ENCODE measurements at regions not wholly inside any gene's neighbourhood (a gene's known extent, or its start where the extent isn't known, plus 50 kb on each side); places are given as distances from the start of the nearest gene placed in this dataset.

- DNase-seq (ENCODE audit: low spot score), result no peak
These were observed 107.5 kb upstream of the JUN start for GRCh38 chr1:58891347-58891746.

- no peak for DNase-seq (ENCODE audit: low spot score)
These were observed 109.5 kb upstream of the JUN start for GRCh38 chr1:58893257-58893869.

- no peak for DNase-seq (ENCODE audit: low spot score)
These were observed 111.2 kb upstream of the JUN start for GRCh38 chr1:58895082-58895481.

- DNase-seq (ENCODE audit: low spot score), result peak; percentile 44
These were observed 111.8 kb upstream of the JUN start for GRCh38 chr1:58895559-58896145.

- DNase-seq (ENCODE audit: low spot score), result peak; percentile 69
These were observed 112.7 kb upstream of the JUN start for GRCh38 chr1:58896246-58897183.

GRCh38 chr1:58898739-58899586 is 115.1 kb upstream of the JUN start:
- peak; percentile 54 for DNase-seq (ENCODE audit: low spot score)

GRCh38 chr1:58899587-58900271 is 115.9 kb upstream of the JUN start:
- DNase-seq (ENCODE audit: low spot score), result no peak

GRCh38 chr1:58900396-58900795 is 116.5 kb upstream of the JUN start:
- DNase-seq (ENCODE audit: low spot score), result no peak

GRCh38 chr1:58901008-58901407 is 117.2 kb upstream of the JUN start:
- no peak for DNase-seq (ENCODE audit: low spot score)

- no peak for DNase-seq (ENCODE audit: low spot score)
These were observed 119.1 kb upstream of the JUN start for GRCh38 chr1:58902830-58903513.

GRCh38 chr1:58903514-58904298 is 119.9 kb upstream of the JUN start:
- DNase-seq (ENCODE audit: low spot score), result peak; percentile 87

- DNase-seq (ENCODE audit: low spot score), result no peak
These were observed 120.7 kb upstream of the JUN start for GRCh38 chr1:58904299-58905125.

- no peak for DNase-seq (ENCODE audit: low spot score)
These were observed 121.3 kb upstream of the JUN start for GRCh38 chr1:58905126-58905490.

- DNase-seq (ENCODE audit: low spot score), result no peak
These were observed 121.9 kb upstream of the JUN start for GRCh38 chr1:58905628-58906221.

GRCh38 chr1:58907398-58907797 is 123.6 kb upstream of the JUN start:
- DNase-seq (ENCODE audit: low spot score), result no peak

- DNase-seq (ENCODE audit: low spot score), result no peak
These were observed 125.0 kb upstream of the JUN start for GRCh38 chr1:58908561-58909560.

GRCh38 chr1:58909914-58910681 is 126.3 kb upstream of the JUN start:
- no peak for DNase-seq (ENCODE audit: low spot score)

Measured in Ammon's horn (tissue), 1 donor.